ENCODE measurements at regions not wholly inside any gene's neighbourhood (a gene's known extent, or its start where the extent isn't known, plus 50 kb on each side); places are given as distances from the start of the nearest gene placed in this dataset.

- TF ChIP-seq REST (IDR thresholded peaks at IDR 0.05; ENCODE audit: low read depth) (no peak), EP300 (IDR thresholded peaks at IDR 0.05; ENCODE audit: borderline replicate concordance) (no peak), NFIC (IDR thresholded peaks at IDR 0.05) (no peak), EGR1 (IDR thresholded peaks at IDR 0.05) (no peak), FOXM1 (IDR thresholded peaks at IDR 0.05; ENCODE audit: borderline replicate concordance, low read depth) (no peak), TAF1 (IDR thresholded peaks at IDR 0.05; ENCODE audit: low read depth) (no peak), CEBPB (IDR thresholded peaks at IDR 0.05) (no peak), ZBTB7A (IDR thresholded peaks at IDR 0.05; ENCODE audit: low read depth) (no peak), MAX (IDR thresholded peaks at IDR 0.05) (no peak), YY1 (IDR thresholded peaks at IDR 0.05; ENCODE audit: low read depth) (no peak), RAD21 (IDR thresholded peaks at IDR 0.05; ENCODE audit: low read depth) (no peak)
Measured at GRCh38 chr17:6191405-6192324, 121.5 kb downstream of the WSCD1 start.
